SK-N-SH treated with all-trans-retinoic acid at 6 μM for 48 hours (cell line): ENCODE measurements at regions not wholly inside any gene's neighbourhood (a gene's known extent, or its start where the extent isn't known, plus 50 kb on each side); places are given as distances from the start of the nearest gene placed in this dataset.

ENCODE experiments used
- ATAC-seq: fragments of 200-7000 bp; cut with Tn5 transposase; 3 replicates; pipeline ENCODE4 v1.9.1; 2020; ENCODE audit warnings: mild to moderate bottlenecking, moderate library complexity
- ARNTL ChIP-seq: fragments of 450-650 bp; formaldehyde crosslinking; IDR thresholded peaks from 2 replicates; pipeline ENCODE4 v1.5.0; 2020; ENCODE audit warnings: low read depth, mild to moderate bottlenecking, moderate library complexity, borderline replicate concordance
- BACH2 ChIP-seq: fragments of 250-450 bp; sonication (Bioruptor Pico); IDR thresholded peaks from 2 replicates; pipeline ENCODE4 v1.9.0; 2021; ENCODE audit warnings: mild to moderate bottlenecking, borderline replicate concordance
- CREB5 ChIP-seq: fragments of 250-450 bp; sonication (Bioruptor Pico); IDR thresholded peaks from 2 replicates; pipeline ENCODE4 v1.5.1; 2020; ENCODE audit warnings: low read depth, mild to moderate bottlenecking, moderate library complexity
- CSRNP3 ChIP-seq: fragments of 250-450 bp; sonication (Bioruptor Pico); IDR thresholded peaks from 2 replicates; pipeline ENCODE4 v1.5.1; 2021; ENCODE audit warnings: mild to moderate bottlenecking, moderate library complexity
- ESRRG ChIP-seq: fragments of 250-450 bp; sonication (Bioruptor Pico); IDR thresholded peaks from 2 replicates; pipeline ENCODE4 v1.6.1; 2021; ENCODE audit warnings: mild to moderate bottlenecking
- GLIS3 ChIP-seq: fragments of 250-450 bp; sonication (Bioruptor Pico); IDR thresholded peaks from 2 replicates; pipeline ENCODE4 v1.5.0; 2020; ENCODE audit warnings: mild to moderate bottlenecking, moderate library complexity
- ISL1 ChIP-seq: fragments of 250-450 bp; sonication (Bioruptor Pico); IDR thresholded peaks from 2 replicates; pipeline ENCODE4 v2.1.2; 2022; ENCODE audit warnings: mild to moderate bottlenecking, moderate library complexity
- OSR1 ChIP-seq: fragments of 250-450 bp; sonication (Bioruptor Pico); IDR thresholded peaks from 2 replicates; pipeline ENCODE4 v1.8.0; 2022; ENCODE audit warnings: moderate library complexity, mild to moderate bottlenecking, inconsistent platforms
- PATZ1 ChIP-seq: fragments of 250-450 bp; sonication (Bioruptor Pico); IDR thresholded peaks from 2 replicates; pipeline ENCODE4 v1.8.0; 2020; ENCODE audit warnings: mild to moderate bottlenecking, moderate library complexity, borderline replicate concordance
- POU6F1 ChIP-seq: fragments of 250-450 bp; sonication (Bioruptor Pico); IDR thresholded peaks from 2 replicates; pipeline ENCODE4 v1.8.0; 2021; ENCODE audit warnings: low read depth, mild to moderate bottlenecking, moderate library complexity, borderline replicate concordance
- RARB ChIP-seq: fragments of 250-450 bp; sonication (Bioruptor Pico); IDR thresholded peaks from 2 replicates; pipeline ENCODE4 v1.8.0; 2021; ENCODE audit warnings: mild to moderate bottlenecking, moderate library complexity
- SNAI2 ChIP-seq: fragments of 250-450 bp; sonication (Bioruptor Pico); IDR thresholded peaks from 2 replicates; pipeline ENCODE4 v1.5.0; 2020; ENCODE audit warnings: mild to moderate bottlenecking, moderate library complexity
- TOX ChIP-seq: fragments of 250-450 bp; sonication (Bioruptor Pico); IDR thresholded peaks from 2 replicates; pipeline ENCODE4 v1.8.0; 2021; ENCODE audit warnings: mild to moderate bottlenecking, moderate library complexity, borderline replicate concordance
- TSHZ2 ChIP-seq: fragments of 250-450 bp; sonication (Bioruptor Pico); IDR thresholded peaks from 2 replicates; pipeline ENCODE4 v1.5.0; 2020; ENCODE audit warnings: mild to moderate bottlenecking, moderate library complexity
- ZC3H10 ChIP-seq: fragments of 250-450 bp; sonication (Bioruptor Pico); IDR thresholded peaks from 2 replicates; pipeline ENCODE4 v1.5.1; 2021; ENCODE audit warnings: mild to moderate bottlenecking, moderate library complexity
- ZFP30 ChIP-seq: fragments of 450-650 bp; formaldehyde crosslinking; IDR thresholded peaks from 2 replicates; pipeline ENCODE4 v1.5.0; 2022; ENCODE audit warnings: mild to moderate bottlenecking, moderate library complexity
- ZNF70 ChIP-seq: fragments of 450-650 bp; formaldehyde crosslinking; IDR thresholded peaks from 2 replicates; pipeline ENCODE4 v1.5.0; 2020; ENCODE audit warnings: mild to moderate bottlenecking, moderate library complexity
- ZNF8 ChIP-seq: fragments of 450-650 bp; formaldehyde crosslinking; IDR thresholded peaks from 2 replicates; pipeline ENCODE4 v1.5.0; 2020; ENCODE audit warnings: mild to moderate bottlenecking, moderate library complexity

- TF ChIP-seq PATZ1 (CRISPR knock-in tag): no peak
- TF ChIP-seq, all 23 proteins: peak for 0
These were observed 420.4 kb upstream of the AGA start (continued) for GRCh38 chr4:177862541-177863176.

- no peak for TF ChIP-seq CSRNP3
- TF ChIP-seq ESRRG: no peak
- TF ChIP-seq BACH2 (CRISPR knock-in tag): no peak
- TF ChIP-seq RARB (CRISPR knock-in tag): no peak
- TF ChIP-seq CREB5 (CRISPR knock-in tag): no peak
- TF ChIP-seq PATZ1 (CRISPR knock-in tag): no peak
- TF ChIP-seq ISL1 (CRISPR knock-in tag): no peak
- TF ChIP-seq TOX (CRISPR knock-in tag): no peak
- TF ChIP-seq ZNF8: no peak
- no peak for TF ChIP-seq OSR1 (CRISPR knock-in tag)
- TF ChIP-seq ARNTL (CRISPR knock-in tag): no peak
- no peak for TF ChIP-seq GLIS3 (CRISPR knock-in tag)
- TF ChIP-seq ZC3H10: no peak
- no peak for ATAC-seq
These were observed 437.6 kb upstream of the AGA start for GRCh38 chr4:177879851-177880250.

GRCh38 chr4:177895136-177895535 is 452.9 kb upstream of the AGA start:
- TF ChIP-seq PATZ1 (CRISPR knock-in tag): no peak
- TF ChIP-seq ZFP30 (CRISPR knock-in tag): no peak
- no peak for TF ChIP-seq GLIS3 (CRISPR knock-in tag)
- no peak for TF ChIP-seq TSHZ2 (CRISPR knock-in tag)
- no peak for TF ChIP-seq ZC3H10
- TF ChIP-seq BACH2 (CRISPR knock-in tag): no peak
- TF ChIP-seq POU6F1: no peak
- TF ChIP-seq SNAI2 (CRISPR knock-in tag): no peak
- TF ChIP-seq ESRRG: no peak
- no peak for TF ChIP-seq ISL1 (CRISPR knock-in tag)
- no peak for TF ChIP-seq ZNF70 (CRISPR knock-in tag)
- ATAC-seq: no peak
